ENCODE measurements at regions not wholly inside any gene's neighbourhood (a gene's known extent, or its start where the extent isn't known, plus 50 kb on each side); places are given as distances from the start of the nearest gene placed in this dataset.

DNA sequence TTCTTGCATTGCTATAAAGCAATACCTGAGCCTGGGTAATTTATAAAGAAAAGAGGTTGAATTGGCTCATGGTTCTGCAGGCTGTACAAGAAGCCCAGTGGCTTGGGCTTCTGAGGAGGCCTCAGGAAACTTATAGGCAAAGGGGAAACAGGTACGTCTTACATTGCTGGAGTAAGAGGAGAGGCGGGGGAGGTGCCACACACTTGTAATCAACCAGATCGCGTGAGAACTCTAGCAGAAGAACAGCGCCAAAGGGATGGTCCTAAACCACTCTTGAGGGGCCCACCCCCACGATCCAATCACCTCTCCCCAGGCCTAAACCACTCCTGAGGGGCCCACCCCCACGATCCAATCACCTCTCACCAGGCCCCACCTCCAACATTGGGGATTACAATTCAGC is 50.6 kb upstream of the SHOX start:
- no peak for TF ChIP-seq HDAC2 (IDR thresholded peaks at IDR 0.05; ENCODE audit: borderline replicate concordance in 1 of 2, low read depth in 2 of 2, low read length in 2 of 2)
- TF ChIP-seq SP2 (IDR thresholded peaks at IDR 0.05; ENCODE audit: low read length): no peak
- TF ChIP-seq POLR2A (IDR thresholded peaks at IDR 0.05; ENCODE audit: control extremely low read depth in 1 of 2, low read depth in 2 of 2, low read length in 2 of 2): no peak
- TF ChIP-seq EZH2 (IDR thresholded peaks at IDR 0.05; ENCODE audit: low read depth, low read length, severe bottlenecking): no peak
